ENCODE measurements at regions not wholly inside any gene's neighbourhood (a gene's known extent, or its start where the extent isn't known, plus 50 kb on each side); places are given as distances from the start of the nearest gene placed in this dataset.
"Not testable (repeated sequence)": the region's sequence is repeated elsewhere in the genome, so short reads cannot be mapped to it uniquely, and the experiment has no call there.

- Mint-ChIP-seq H3K27me3 (no peaks in the 10 kb centered on the region), H3K9me3 (peaks cover 0 to 2% of the 10 kb centered on the region in 2 donors), H3K4me1 (peaks cover 5 to 13% of the 10 kb centered on the region in 2 donors), H3K4me3 (no peak overlapping the region), H3K36me3 (no peaks in the 10 kb centered on the region), H3K27ac (no peak overlapping the region)
- ATAC-seq (replicated peaks), result no peak
- no peak for DNase-seq
Measured at GRCh38 chr13:22883956-22884355, 296.8 kb upstream of the SGCG start.

- H3K4me1 Mint-ChIP-seq, result peaks cover 5 to 13% of the 10 kb centered on the region in 2 donors
- H3K4me3 Mint-ChIP-seq; H3K36me3 Mint-ChIP-seq; ATAC-seq (replicated peaks); H3K9me3 Mint-ChIP-seq; H3K27me3 Mint-ChIP-seq; H3K27ac Mint-ChIP-seq; DNase-seq: not testable (repeated sequence)
Measured at GRCh38 chr13:22886061-22886460, 294.7 kb upstream of the SGCG start.

- not testable (repeated sequence) for H3K4me1 Mint-ChIP-seq; H3K4me3 Mint-ChIP-seq; H3K27ac Mint-ChIP-seq; H3K9me3 Mint-ChIP-seq; H3K36me3 Mint-ChIP-seq; DNase-seq; H3K27me3 Mint-ChIP-seq; ATAC-seq (replicated peaks)
Measured at GRCh38 chr13:22889376-22889775, 291.4 kb upstream of the SGCG start.

- H3K27me3 Mint-ChIP-seq, result no peaks in the 10 kb centered on the region
- no peaks in the 10 kb centered on the region for H3K4me1 Mint-ChIP-seq
- H3K9me3 Mint-ChIP-seq, result peaks cover 0 to 2% of the 10 kb centered on the region in 2 donors
- H3K36me3 Mint-ChIP-seq, result peaks cover 0 to 1% of the 10 kb centered on the region in 2 donors
- ATAC-seq (replicated peaks) (no peak), DNase-seq (no peak)
- no peak overlapping the region for H3K27ac Mint-ChIP-seq
- no peak overlapping the region for H3K4me3 Mint-ChIP-seq
Measured at GRCh38 chr13:22893204-22893603, 287.6 kb upstream of the SGCG start.

- Mint-ChIP-seq H3K27me3 (no peaks in the 10 kb centered on the region), H3K9me3 (peaks cover 0 to 2% of the 10 kb centered on the region in 2 donors), H3K4me3 (no peak overlapping the region), H3K4me1 (no peaks in the 10 kb centered on the region), H3K27ac (no peak overlapping the region), H3K36me3 (peaks cover 0 to 1% of the 10 kb centered on the region in 2 donors)
- DNase-seq (no peak), ATAC-seq (replicated peaks) (no peak)
Measured at GRCh38 chr13:22893777-22894176, 287.0 kb upstream of the SGCG start.

- peaks cover 0 to 1% of the 10 kb centered on the region in 2 donors for H3K36me3 Mint-ChIP-seq
- no peaks in the 10 kb centered on the region for H3K27me3 Mint-ChIP-seq
- no peak overlapping the region for H3K4me3 Mint-ChIP-seq
- no peak overlapping the region for H3K27ac Mint-ChIP-seq
- DNase-seq (no peak), ATAC-seq (replicated peaks) (no peak)
- H3K4me1 Mint-ChIP-seq, result no peaks in the 10 kb centered on the region
- H3K9me3 Mint-ChIP-seq, result peaks cover 0 to 5% of the 10 kb centered on the region in 2 donors
Measured at GRCh38 chr13:22897571-22898314, 283.0 kb upstream of the SGCG start.

- H3K27me3 Mint-ChIP-seq; ATAC-seq (replicated peaks); H3K9me3 Mint-ChIP-seq; H3K4me3 Mint-ChIP-seq; DNase-seq; H3K4me1 Mint-ChIP-seq; H3K27ac Mint-ChIP-seq; H3K36me3 Mint-ChIP-seq: not testable (repeated sequence)
Measured at GRCh38 chr13:22900416-22900951, 280.3 kb upstream of the SGCG start.

- Mint-ChIP-seq H3K9me3 (peaks cover 0 to 2% of the 10 kb centered on the region in 2 donors), H3K27me3 (peaks cover 0 to under 1% of the 10 kb centered on the region in 2 donors), H3K4me1 (no peaks in the 10 kb centered on the region), H3K36me3 (no peaks in the 10 kb centered on the region), H3K27ac (no peak overlapping the region), H3K4me3 (no peak overlapping the region)
- ATAC-seq (replicated peaks) (no peak), DNase-seq (no peak)
Measured at GRCh38 chr13:22903301-22903700, 277.5 kb upstream of the SGCG start.

GRCh38 chr13:22903925-22904324 lies 276.9 kb upstream of the SGCG start:
- H3K27ac Mint-ChIP-seq, result no peak overlapping the region
- no peaks in the 10 kb centered on the region for H3K4me1 Mint-ChIP-seq
- no peak for ATAC-seq (replicated peaks)
- no peaks in the 10 kb centered on the region for H3K36me3 Mint-ChIP-seq
- H3K9me3 Mint-ChIP-seq, result peaks cover 0 to 2% of the 10 kb centered on the region in 2 donors
- DNase-seq, result no peak
- peaks cover 0 to 5% of the 10 kb centered on the region in 2 donors for H3K27me3 Mint-ChIP-seq
- H3K4me3 Mint-ChIP-seq, result no peak overlapping the region

GRCh38 chr13:22915442-22916082 lies 265.2 kb upstream of the SGCG start:
- Mint-ChIP-seq H3K27ac (no peak overlapping the region), H3K36me3 (no peaks in the 10 kb centered on the region), H3K4me1 (no peaks in the 10 kb centered on the region), H3K4me3 (peak overlapping the region; percentile 65 to 71), H3K9me3 (no peaks in the 10 kb centered on the region), H3K27me3 (peaks cover 23 to 38% of the 10 kb centered on the region in 2 donors)
- ATAC-seq (replicated peaks) (peak; percentile 46 to 67), DNase-seq (no peak)

- H3K4me3 Mint-ChIP-seq; ATAC-seq (replicated peaks): not testable (repeated sequence)
Measured at GRCh38 chr13:22916276-22916675, 264.5 kb upstream of the SGCG start.

GRCh38 chr13:22925881-22926747 lies 254.7 kb upstream of the SGCG start:
- DNase-seq, result no peak
- peak; percentile 33 to 42 for ATAC-seq (replicated peaks)
- peak overlapping the region; percentile 79 for H3K27ac Mint-ChIP-seq

More at GRCh38 chr13:22916276-22916675, 264.5 kb upstream of the SGCG start:
- H3K9me3 Mint-ChIP-seq, H3K36me3 Mint-ChIP-seq, H3K27ac Mint-ChIP-seq, H3K4me1 Mint-ChIP-seq, DNase-seq: not testable (repeated sequence)
- peaks cover 25 to 42% of the 10 kb centered on the region in 2 donors for H3K27me3 Mint-ChIP-seq

GRCh38 chr13:22926748-22927400 lies 253.9 kb upstream of the SGCG start:
- Mint-ChIP-seq H3K27me3 (peaks cover 29 to 43% of the 10 kb centered on the region in 2 donors), H3K4me3 (peak overlapping the region; percentile 45 to 67), H3K27ac (no peak overlapping the region), H3K9me3 (peaks cover 0 to 3% of the 10 kb centered on the region in 2 donors), H3K36me3 (no peaks in the 10 kb centered on the region), H3K4me1 (peaks cover 10 to 12% of the 10 kb centered on the region in 2 donors)
- ATAC-seq (replicated peaks), result peak; percentile 59 to 70
- DNase-seq, result no peak

More at GRCh38 chr13:22925881-22926747, 254.7 kb upstream of the SGCG start:
- peaks cover 10 to 12% of the 10 kb centered on the region in 2 donors for H3K4me1 Mint-ChIP-seq
- no peaks in the 10 kb centered on the region for H3K36me3 Mint-ChIP-seq
- H3K4me3 Mint-ChIP-seq, result peak overlapping the region; percentile 67 to 77
- peaks cover 36 to 50% of the 10 kb centered on the region in 2 donors for H3K27me3 Mint-ChIP-seq
- H3K9me3 Mint-ChIP-seq, result peaks cover 0 to 3% of the 10 kb centered on the region in 2 donors

Measured in stimulated activated naive B cell treated with anti-CD40 and anti-IgM and Interleukin-4, amounts not matched to agents 10 μg/mL and 1 μg/mL and 100 μg/mL, for 72 hours (primary cell).